Activated naive CD8-positive, alpha-beta T cell treated with anti-CD3 and anti-CD28 coated beads, Interleukin-2, amount 10 ng/mL, durations not matched to agents 7 days and 5 days (primary cell): ENCODE measurements at regions not wholly inside any gene's neighbourhood (a gene's known extent, or its start where the extent isn't known, plus 50 kb on each side); places are given as distances from the start of the nearest gene placed in this dataset.

ENCODE experiments used
- ATAC-seq: fragments of 150-1000 bp; cut with Tn5 transposase; one replicate; pipeline ENCODE4 v1.10.0; 2021; ENCODE audit warnings: low read depth, moderate library complexity
- POLR2A ChIA-PET: fragments of 350-600 bp; sonication (Branson Sonifier 250); formaldehyde crosslinking; loops from one replicate; lab custom pipeline; 2021; ENCODE audit warnings: antibody characterized with exemption; lab: Charles Lee
- DNase-seq: peaks from one replicate; pipeline ENCODE4 v3.0.0; 2021
- H3K27ac Mint-ChIP-seq: one replicate; pipeline ENCODE4 v1.8.0; 2022; ENCODE audit warnings: mild to moderate bottlenecking, mixed read lengths
- H3K27me3 Mint-ChIP-seq: one replicate; pipeline ENCODE4 v1.8.0; 2022; ENCODE audit warnings: mild to moderate bottlenecking, moderate library complexity, mixed read lengths
- H3K36me3 Mint-ChIP-seq: one replicate; pipeline ENCODE4 v1.8.0; 2021; ENCODE audit warnings: mild to moderate bottlenecking, mixed read lengths
- H3K4me1 Mint-ChIP-seq: one replicate; pipeline ENCODE4 v1.8.0; 2021; ENCODE audit warnings: mixed read lengths
- H3K4me3 Mint-ChIP-seq: one replicate; pipeline ENCODE4 v1.8.0; 2022; ENCODE audit warnings: mild to moderate bottlenecking, moderate library complexity, mixed read lengths
- H3K9me3 Mint-ChIP-seq: one replicate; pipeline ENCODE4 v1.8.0; 2021; ENCODE audit warnings: mixed read lengths

DNA sequence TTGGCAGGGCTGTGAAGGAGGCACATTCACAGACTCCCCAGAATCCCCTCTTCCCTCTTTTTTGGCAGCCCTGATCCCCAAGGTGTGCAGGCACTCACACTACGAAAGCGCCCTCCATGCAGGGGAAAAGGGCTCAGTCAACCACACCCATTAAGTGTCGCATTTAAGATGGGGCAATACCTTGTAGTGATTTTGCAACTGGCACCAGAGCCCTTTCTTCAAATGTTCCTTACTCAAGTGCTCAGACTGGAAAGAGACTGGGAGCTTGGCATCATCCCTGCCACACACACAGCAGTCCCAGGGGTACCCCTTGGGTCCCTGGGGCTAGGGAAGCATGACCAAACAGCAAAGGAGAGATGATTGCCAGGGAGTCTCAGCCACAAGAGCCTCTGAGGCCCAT is 190.1 kb downstream of the HAUS1 start:
- no peak for ATAC-seq
- no peaks in the 10 kb centered on the region for H3K36me3 Mint-ChIP-seq
- POLR2A ChIA-PET, result no interaction called here
- peaks cover 13% of the 10 kb centered on the region for H3K4me1 Mint-ChIP-seq
- no peak overlapping the region for H3K27ac Mint-ChIP-seq
- no peak for DNase-seq
- H3K9me3 Mint-ChIP-seq, result no peaks in the 10 kb centered on the region
- no peak overlapping the region for H3K4me3 Mint-ChIP-seq
- no peaks in the 10 kb centered on the region for H3K27me3 Mint-ChIP-seq

DNA sequence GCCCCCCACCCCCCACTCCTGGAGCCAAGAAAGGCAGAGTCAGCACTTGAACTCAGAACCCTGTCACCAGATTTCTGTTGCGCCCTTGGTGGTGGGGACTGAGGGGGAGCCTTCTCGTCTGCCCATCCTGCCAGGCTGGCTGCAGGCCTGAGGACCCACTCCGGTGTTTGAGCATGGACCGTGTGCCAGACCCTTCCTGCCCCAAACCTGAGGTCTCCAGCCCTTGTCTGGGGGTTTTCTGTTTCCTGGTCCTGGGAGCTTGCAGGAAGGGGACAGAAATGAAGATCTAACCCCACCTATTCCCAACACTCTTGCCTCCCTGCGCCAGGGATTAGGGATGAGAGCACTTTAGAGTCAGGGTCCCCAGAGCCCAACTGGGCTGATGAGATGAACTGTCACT is 190.6 kb downstream of the HAUS1 start:
- no peak for DNase-seq
- H3K27me3 Mint-ChIP-seq, result peaks cover 2% of the 10 kb centered on the region
- no peak for ATAC-seq
- H3K4me3 Mint-ChIP-seq, result no peak overlapping the region
- H3K9me3 Mint-ChIP-seq, result no peaks in the 10 kb centered on the region
- peaks cover 13% of the 10 kb centered on the region for H3K4me1 Mint-ChIP-seq
- H3K27ac Mint-ChIP-seq, result no peak overlapping the region
- POLR2A ChIA-PET, result no interaction called here
- H3K36me3 Mint-ChIP-seq, result no peaks in the 10 kb centered on the region

DNA sequence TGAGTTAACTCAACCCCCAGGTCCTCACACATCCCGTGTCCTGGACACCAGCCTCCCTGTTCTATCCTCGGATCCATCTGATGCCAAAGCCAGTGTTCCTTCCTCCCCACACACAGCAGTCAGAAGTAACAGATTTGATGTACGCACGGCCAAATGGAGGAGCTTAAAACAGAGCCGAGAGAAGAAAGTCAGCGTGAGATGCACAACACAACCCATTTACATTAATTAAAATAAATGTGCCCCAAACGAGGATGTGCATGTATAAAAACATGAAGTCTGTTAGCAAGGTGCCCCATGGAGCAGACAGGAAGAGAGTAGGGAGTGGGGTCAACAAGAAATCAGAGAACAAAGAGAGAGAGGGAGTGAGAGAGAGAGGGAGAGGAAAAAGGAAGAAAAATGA is 191.2 kb downstream of the HAUS1 start:
- no peak for DNase-seq
- POLR2A ChIA-PET, result no interaction called here
- H3K4me1 Mint-ChIP-seq, result peaks cover 13% of the 10 kb centered on the region
- peaks cover 4% of the 10 kb centered on the region for H3K27me3 Mint-ChIP-seq
- no peak for ATAC-seq
- no peak overlapping the region for H3K27ac Mint-ChIP-seq
- no peak overlapping the region for H3K4me3 Mint-ChIP-seq
- H3K9me3 Mint-ChIP-seq, result no peaks in the 10 kb centered on the region
- no peaks in the 10 kb centered on the region for H3K36me3 Mint-ChIP-seq

DNA sequence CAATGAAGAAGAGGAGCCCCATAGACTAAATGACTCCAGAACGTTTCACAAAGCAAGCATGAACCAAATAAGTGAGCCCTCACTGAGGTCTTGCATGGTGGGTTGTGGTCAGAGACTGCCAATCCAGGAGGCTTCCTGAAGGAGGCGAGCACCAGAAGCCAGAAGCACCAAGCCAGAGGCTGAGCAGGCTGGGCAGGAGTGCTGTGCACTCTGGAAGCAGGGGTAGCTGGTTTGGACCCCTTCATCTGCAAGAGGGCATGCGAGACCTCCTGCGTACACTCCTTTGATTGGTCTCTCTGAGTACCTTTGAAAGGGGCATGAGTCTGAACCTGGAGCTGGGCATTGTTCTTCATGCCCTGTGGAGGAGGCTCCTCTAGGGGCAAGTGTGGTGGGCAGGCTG is 192.5 kb downstream of the HAUS1 start:
- Mint-ChIP-seq H3K4me3 (no peak overlapping the region), H3K27me3 (peaks cover 11% of the 10 kb centered on the region), H3K9me3 (no peaks in the 10 kb centered on the region), H3K27ac (no peak overlapping the region), H3K4me1 (peaks cover 11% of the 10 kb centered on the region), H3K36me3 (no peaks in the 10 kb centered on the region)
- DNase-seq (no peak), ATAC-seq (no peak)
- POLR2A ChIA-PET, result no interaction called here

DNA sequence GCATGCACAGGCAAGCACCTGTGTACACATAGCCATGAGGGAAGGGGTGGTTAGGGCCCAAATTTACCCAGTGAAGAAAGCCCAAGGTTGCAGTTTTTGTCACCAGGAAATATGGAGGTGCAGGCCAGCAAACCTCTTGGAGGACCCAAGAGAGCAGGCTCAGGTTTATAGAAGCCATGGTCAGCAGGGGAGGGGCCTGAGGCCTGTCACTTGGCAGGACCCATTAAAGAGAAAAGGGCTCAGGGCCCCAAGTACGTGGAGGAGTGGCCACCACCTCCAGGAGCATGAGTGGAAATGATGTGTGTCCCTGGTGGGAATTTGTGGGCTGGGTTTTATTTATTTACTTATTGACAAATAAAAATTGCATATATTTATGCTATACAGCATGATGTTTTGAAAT is 192.9 kb downstream of the HAUS1 start:
- H3K4me1 Mint-ChIP-seq, result peaks cover 11% of the 10 kb centered on the region
- POLR2A ChIA-PET, result no interaction called here
- H3K4me3 Mint-ChIP-seq, result no peak overlapping the region
- no peak overlapping the region for H3K27ac Mint-ChIP-seq
- DNase-seq, result no peak
- ATAC-seq, result no peak
- peaks cover 11% of the 10 kb centered on the region for H3K27me3 Mint-ChIP-seq
- no peaks in the 10 kb centered on the region for H3K9me3 Mint-ChIP-seq
- H3K36me3 Mint-ChIP-seq, result no peaks in the 10 kb centered on the region

DNA sequence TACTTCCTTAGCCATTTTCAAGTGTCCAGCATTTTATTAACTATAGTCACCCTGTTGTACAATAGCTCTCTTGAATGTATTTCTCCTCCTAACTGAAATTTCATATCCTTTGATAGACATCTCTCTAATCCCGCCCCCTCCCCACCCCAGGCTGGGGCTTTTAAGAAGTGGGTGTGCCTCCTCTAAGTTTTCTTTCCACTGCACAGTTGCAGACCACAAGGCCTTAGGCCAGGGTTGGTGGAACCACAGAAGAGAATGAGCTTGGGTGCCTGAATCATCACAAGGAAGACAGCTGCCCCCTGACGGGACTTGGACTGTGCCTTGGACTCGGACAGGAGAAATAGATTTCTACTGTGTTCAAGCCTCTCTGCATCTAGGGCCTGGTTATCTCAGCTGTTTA is 193.4 kb downstream of the HAUS1 start:
- no peak overlapping the region for H3K27ac Mint-ChIP-seq
- peak; percentile 64 for ATAC-seq
- H3K4me1 Mint-ChIP-seq, result peaks cover 14% of the 10 kb centered on the region

DNA sequence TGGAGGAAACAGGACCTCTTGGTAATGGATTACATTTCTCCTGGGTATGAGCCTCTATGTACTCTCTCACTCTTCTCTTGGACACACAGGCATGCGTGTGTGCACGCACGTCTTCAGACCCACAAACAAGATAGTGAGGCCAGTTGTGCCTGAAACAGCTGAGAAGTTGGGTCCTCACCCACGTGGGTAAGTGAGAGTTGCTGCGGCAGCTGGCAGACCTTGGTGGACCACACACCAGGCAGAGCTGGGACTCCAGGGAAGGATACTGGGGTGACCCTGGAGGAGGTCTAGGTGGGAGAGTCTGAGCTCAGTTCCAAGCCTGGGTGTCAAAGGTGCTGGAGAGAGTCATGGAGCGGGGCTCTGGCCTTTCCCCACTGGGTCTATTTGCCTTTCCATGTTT is 194.3 kb downstream of the HAUS1 start:
- DNase-seq (no peak), ATAC-seq (no peak)
- Mint-ChIP-seq H3K27ac (no peak overlapping the region), H3K4me3 (no peak overlapping the region), H3K36me3 (no peaks in the 10 kb centered on the region), H3K4me1 (peaks cover 15% of the 10 kb centered on the region), H3K27me3 (peaks cover 11% of the 10 kb centered on the region), H3K9me3 (no peaks in the 10 kb centered on the region)
- POLR2A ChIA-PET, result no interaction called here

More for the DNA sequence above, 193.4 kb downstream of the HAUS1 start:
- Mint-ChIP-seq H3K36me3 (no peaks in the 10 kb centered on the region), H3K27me3 (peaks cover 11% of the 10 kb centered on the region), H3K9me3 (no peaks in the 10 kb centered on the region), H3K4me3 (no peak overlapping the region)
- POLR2A ChIA-PET, result no interaction called here
- DNase-seq, result no peak

DNA sequence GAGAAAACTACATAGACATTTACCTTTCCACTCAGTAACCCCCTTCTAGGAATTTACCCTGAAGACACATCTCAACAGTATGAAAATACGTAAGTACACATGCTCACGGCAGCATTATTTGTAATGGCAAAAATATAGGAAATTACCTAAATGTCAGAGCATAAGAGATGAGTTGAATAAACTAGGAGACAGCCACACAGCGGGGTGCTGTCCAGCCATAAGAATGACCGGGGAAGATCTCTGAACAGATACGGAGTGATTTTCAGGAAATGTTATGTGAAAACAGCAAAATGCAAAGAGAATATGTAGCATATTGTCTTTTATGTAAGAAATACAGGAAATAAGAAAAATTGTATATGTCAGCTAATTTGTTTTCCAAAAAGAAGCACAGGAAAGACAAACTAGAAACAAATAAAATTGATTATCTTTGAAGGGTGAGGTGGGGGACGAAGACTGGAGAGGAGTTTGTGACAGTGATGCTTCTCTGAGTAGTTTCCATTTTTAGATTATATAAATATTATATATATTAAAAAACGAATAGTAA is 195.4 kb downstream of the HAUS1 start:
- no peak overlapping the region for H3K4me3 Mint-ChIP-seq
- H3K4me1 Mint-ChIP-seq, result peaks cover 15% of the 10 kb centered on the region
- POLR2A ChIA-PET, result no interaction called here
- no peaks in the 10 kb centered on the region for H3K36me3 Mint-ChIP-seq
- H3K27me3 Mint-ChIP-seq, result peaks cover 11% of the 10 kb centered on the region
- DNase-seq, result no peak
- no peaks in the 10 kb centered on the region for H3K9me3 Mint-ChIP-seq
- no peak overlapping the region for H3K27ac Mint-ChIP-seq
- ATAC-seq, result no peak

DNA sequence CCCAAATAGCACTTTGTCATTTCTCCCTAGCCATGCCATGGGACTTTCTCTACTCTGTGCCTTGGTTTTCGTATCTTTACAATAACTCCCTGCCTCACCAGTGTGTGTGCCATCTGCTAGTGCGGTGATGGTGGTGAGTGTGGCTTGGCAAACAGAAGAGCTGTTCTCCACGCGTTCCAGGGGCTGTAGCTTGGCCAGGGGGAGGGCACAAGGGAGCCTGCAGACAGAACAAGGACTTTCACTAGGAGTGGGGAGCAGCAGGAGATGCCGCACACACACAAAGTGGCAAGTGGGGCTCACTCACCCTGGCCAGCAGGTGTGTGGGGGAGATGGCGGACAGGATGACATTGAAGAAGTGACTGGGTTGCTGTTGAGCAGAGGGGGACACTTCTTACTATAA is 196.9 kb downstream of the HAUS1 start:
- POLR2A ChIA-PET, result no interaction called here
- H3K9me3 Mint-ChIP-seq, result no peaks in the 10 kb centered on the region
- ATAC-seq (no peak), DNase-seq (no peak)
- no peak overlapping the region for H3K27ac Mint-ChIP-seq
- peaks cover 14% of the 10 kb centered on the region for H3K27me3 Mint-ChIP-seq
- peaks cover 15% of the 10 kb centered on the region for H3K4me1 Mint-ChIP-seq
- no peak overlapping the region for H3K4me3 Mint-ChIP-seq
- H3K36me3 Mint-ChIP-seq, result no peaks in the 10 kb centered on the region

DNA sequence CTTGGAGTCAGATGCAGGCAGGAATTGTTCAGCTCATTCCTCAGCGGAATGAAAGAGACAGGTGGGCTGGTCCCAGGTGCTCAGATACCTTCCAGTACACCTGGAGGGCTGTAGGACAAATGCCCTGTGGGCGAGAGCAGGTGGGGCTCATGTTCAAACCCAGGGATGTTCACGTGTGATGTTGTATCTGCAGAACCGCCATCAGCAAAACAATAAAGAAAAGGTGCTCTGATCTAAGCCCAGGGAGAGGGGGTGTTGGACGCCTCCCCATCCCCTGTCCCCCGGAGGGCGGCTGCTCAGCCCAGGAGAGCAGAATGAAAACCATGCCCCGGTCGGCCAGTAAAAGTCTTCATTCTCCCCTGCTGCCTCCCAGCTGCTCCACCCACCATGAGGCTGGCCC is 197.4 kb downstream of the HAUS1 start:
- Mint-ChIP-seq H3K9me3 (no peaks in the 10 kb centered on the region), H3K4me1 (peaks cover 13% of the 10 kb centered on the region), H3K27me3 (peaks cover 18% of the 10 kb centered on the region), H3K27ac (no peak overlapping the region), H3K4me3 (no peak overlapping the region), H3K36me3 (no peaks in the 10 kb centered on the region)
- POLR2A ChIA-PET, result no interaction called here
- no peak for ATAC-seq
- DNase-seq, result no peak

DNA sequence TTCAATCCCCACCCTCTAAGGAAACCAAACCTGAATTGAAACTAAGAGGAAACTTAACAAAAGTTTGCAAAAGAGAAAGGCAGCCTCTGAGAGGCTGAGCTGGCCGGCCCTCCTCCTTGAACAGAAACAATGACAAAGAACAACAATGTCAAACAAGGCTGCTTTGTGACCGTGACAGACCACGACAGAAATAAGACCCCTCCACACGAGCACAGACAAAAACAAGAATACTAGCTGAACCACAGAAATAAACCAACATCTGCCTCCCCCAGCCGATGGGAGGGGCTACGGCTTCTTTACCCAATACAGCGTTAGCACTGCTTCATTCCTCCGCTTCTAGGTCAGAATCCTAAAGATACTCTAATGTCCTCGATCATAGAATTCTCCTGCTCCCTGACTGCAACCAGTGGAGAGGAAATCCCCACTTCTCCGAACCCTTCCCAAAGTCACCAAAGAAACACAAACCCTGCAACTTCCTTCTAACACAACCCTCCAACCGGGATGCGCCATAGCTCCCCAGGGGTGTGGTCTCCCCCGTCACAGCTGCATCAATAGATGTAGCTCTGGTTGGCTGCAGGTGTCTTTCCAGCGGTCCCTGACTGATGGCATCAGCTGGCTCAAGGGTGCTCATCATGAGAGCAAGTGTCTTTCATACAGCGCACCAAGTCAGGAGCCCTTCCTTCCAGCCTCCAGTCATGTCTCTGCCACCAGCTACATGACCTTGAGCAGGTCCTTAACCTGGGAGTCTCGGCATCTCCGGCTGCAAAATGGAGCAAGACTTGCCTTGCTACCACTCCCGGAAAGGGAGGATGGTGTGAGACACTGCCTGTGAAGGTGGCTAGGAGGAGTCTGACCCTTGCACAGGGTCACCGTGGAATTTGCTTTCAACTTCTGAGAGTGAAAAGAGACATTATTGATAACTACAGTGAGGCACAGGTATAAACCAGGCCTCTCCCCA is 198.6 kb downstream of the HAUS1 start:
- Mint-ChIP-seq H3K27ac (no peak overlapping the region), H3K9me3 (peaks cover 3% of the 10 kb centered on the region), H3K4me3 (peak overlapping the region; percentile 38), H3K27me3 (peaks cover 28% of the 10 kb centered on the region), H3K4me1 (peaks cover 8% of the 10 kb centered on the region), H3K36me3 (peaks cover 2% of the 10 kb centered on the region)
- DNase-seq (no peak), ATAC-seq (no peak)
- POLR2A ChIA-PET, result no interaction called here

DNA sequence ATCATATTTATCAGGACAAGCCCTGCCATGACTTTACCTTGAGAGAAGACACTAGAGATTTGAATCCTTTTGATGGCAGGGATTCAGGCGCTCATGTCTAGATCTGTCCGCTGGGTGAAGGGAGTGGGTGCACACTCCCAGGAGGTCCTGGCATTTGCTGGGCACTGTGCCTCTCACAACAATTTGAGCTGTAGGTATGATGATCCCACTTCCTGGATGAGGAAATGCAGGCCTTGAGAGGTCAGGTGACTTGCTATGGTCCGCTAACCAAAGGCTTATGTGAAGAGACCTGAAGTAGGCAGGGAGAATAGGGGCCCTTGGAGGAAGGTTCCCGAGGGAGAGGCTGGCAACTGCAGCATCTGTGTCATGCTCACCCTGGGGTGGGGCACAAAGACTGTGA is 206.1 kb downstream of the HAUS1 start:
- DNase-seq, result no peak
- no peaks in the 10 kb centered on the region for H3K4me1 Mint-ChIP-seq
- H3K27me3 Mint-ChIP-seq, result peaks cover 20% of the 10 kb centered on the region
- peaks cover 3% of the 10 kb centered on the region for H3K9me3 Mint-ChIP-seq
- POLR2A ChIA-PET, result no interaction called here
- no peak for ATAC-seq
- peaks cover 2% of the 10 kb centered on the region for H3K36me3 Mint-ChIP-seq
- H3K4me3 Mint-ChIP-seq, result no peak overlapping the region
- no peak overlapping the region for H3K27ac Mint-ChIP-seq

DNA sequence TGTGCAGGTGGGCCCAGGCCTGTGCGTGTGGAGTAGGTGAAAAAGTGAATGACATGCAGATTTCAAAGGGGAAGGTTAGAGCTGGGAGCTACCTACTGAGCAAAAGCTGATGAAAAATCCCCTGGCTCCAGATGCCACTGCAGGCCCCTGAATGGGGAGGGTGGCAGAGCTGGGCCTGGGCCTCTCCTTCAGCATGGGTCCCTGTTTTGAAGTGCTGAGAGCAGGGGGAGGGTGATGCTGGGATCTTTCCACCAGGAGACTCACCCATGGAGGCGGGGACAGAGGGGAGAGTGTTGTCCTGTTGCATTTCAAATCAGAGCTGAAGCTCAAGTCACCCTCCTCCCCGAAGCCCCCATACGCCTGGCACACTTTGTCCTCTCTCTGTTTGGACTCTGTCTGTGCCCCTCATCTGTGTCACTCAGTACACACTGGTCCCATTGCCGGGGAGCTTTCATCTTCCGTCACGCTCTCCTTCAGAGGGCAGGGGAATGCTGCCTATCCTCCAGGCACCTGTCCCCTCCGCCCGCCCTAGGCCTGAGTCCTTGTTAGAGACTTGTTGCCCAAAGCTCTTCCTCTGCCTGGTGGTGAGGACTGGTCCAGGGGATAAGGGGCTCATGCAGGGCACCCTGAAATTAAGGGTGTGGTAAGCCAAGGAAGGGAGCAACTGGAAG is 206.6 kb downstream of the HAUS1 start:
- peaks cover 3% of the 10 kb centered on the region for H3K9me3 Mint-ChIP-seq

DNA sequence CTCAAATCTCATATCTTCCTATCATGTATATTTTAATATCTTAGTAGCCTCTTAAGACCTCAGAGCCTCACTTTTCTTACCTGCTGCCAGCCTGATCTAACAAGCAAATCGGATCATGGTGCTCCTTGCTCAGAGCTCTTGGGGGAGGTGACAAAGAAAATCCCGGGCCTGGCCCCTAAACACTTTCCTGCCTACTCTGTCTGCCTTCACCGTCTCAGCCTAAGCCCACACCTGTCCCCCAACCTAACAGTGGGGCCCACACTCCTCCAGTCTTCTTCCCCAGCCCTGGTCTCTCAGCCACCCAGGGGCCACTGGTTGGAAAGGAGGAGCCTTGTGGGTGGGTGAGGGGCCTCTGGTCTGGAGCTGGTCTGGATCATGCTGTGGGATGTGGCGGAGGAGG is 207.3 kb downstream of the HAUS1 start:
- Mint-ChIP-seq H3K27ac (no peak overlapping the region), H3K36me3 (peaks cover 2% of the 10 kb centered on the region), H3K27me3 (peaks cover 14% of the 10 kb centered on the region), H3K4me3 (no peak overlapping the region), H3K9me3 (peaks cover 3% of the 10 kb centered on the region), H3K4me1 (no peaks in the 10 kb centered on the region)
- POLR2A ChIA-PET, result no interaction called here
- DNase-seq, result no peak
- ATAC-seq, result no peak

More for the DNA sequence above, 206.6 kb downstream of the HAUS1 start:
- ATAC-seq (no peak), DNase-seq (no peak)
- H3K27me3 Mint-ChIP-seq, result peaks cover 19% of the 10 kb centered on the region
- POLR2A ChIA-PET, result no interaction called here
- no peaks in the 10 kb centered on the region for H3K4me1 Mint-ChIP-seq
- H3K36me3 Mint-ChIP-seq, result peaks cover 2% of the 10 kb centered on the region
- H3K27ac Mint-ChIP-seq, result no peak overlapping the region
- no peak overlapping the region for H3K4me3 Mint-ChIP-seq
